ENCODE measurements at regions not wholly inside any gene's neighbourhood (a gene's known extent, or its start where the extent isn't known, plus 50 kb on each side); places are given as distances from the start of the nearest gene placed in this dataset.

DNA sequence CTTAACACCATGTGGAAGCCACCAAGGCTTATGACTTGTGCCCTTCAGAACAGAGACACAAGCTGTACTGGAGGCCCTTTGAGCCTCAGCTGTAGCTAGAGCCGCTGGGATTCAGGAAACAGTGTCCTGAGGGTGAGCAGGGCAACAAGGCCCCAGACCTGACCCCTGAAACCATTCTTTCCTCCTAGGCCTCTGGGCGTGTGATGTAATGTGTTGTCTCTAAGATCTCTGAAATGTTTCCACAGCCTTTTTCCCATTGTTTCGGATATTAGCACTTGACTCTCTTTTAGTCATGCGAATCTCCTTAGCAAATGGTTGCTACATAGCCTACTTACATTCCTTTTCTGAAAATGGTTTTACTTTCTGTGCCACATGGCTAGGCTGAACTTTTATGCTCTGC, 114.9 kb downstream of the CD8B2 start:
- TF ChIP-seq CTCF (IDR thresholded peaks at IDR 0.05) (no peak), POLR2A (IDR thresholded peaks at IDR 0.05) (no peak)
